Mucosa of descending colon (tissue), 3 donors: ENCODE measurements at regions not wholly inside any gene's neighbourhood (a gene's known extent, or its start where the extent isn't known, plus 50 kb on each side); places are given as distances from the start of the nearest gene placed in this dataset.

ENCODE experiments used
- ATAC-seq: fragments of 200-7000 bp; cut with Tn5 transposase; one replicate; pipeline ENCODE4 v1.9.1; 2020; ENCODE audit warnings: mild to moderate bottlenecking, moderate library complexity
- DNase-seq, 3 donors: peaks; one replicate each; pipeline ENCODE4 v3.0.0-alpha.2; 2020
- H3K36me3 ChIP-seq: fragments of 200-600 bp; one replicate; pipeline ENCODE4 v1.8.0; 2021; ENCODE audit warnings: low read depth, mild to moderate bottlenecking
- H3K4me1 ChIP-seq: fragments of 200-600 bp; one replicate; pipeline ENCODE4 v1.8.0; 2021; ENCODE audit warnings: low read depth, mild to moderate bottlenecking
- H3K4me3 ChIP-seq: fragments of 200-600 bp; one replicate; pipeline ENCODE4 v1.8.0; 2021; ENCODE audit warnings: mild to moderate bottlenecking
- H3K9me3 ChIP-seq: fragments of 200-600 bp; one replicate; pipeline ENCODE4 v1.8.0; 2021; ENCODE audit warnings: mild to moderate bottlenecking
- intact Hi-C, 2 donors: fragments of 100-400 bp; cut with DNase I in 1 of 2; cut with micrococcal nuclease in 1 of 2; formaldehyde crosslinking; loops; one replicate each; pipeline versions ENCODE4 v1.11.0 to v1.11.1; 2022; cut with DNase I, micrococcal nuclease
- TF ChIP-seq, protein P1 (sequence below): fragments of 200-600 bp; IDR thresholded peaks from one replicate; pipeline ENCODE4 v1.8.0; 2022; ENCODE audit warnings: antibody characterized with exemption, mild to moderate bottlenecking
- donor health status: DM: no; HTN: no; CAD: no; lungs with moderate emphysema.
- donor health status: DM: no; HTN: no; CAD: no.
- donor health status: DM: no; HTN: yes; CAD: no.

GRCh38 chr6:148617530-148617929, 129.3 kb upstream of the UST start:
- no peak for DNase-seq
- ATAC-seq = no peak
- Histone ChIP-seq H3K4me3 (no peak overlapping the region), H3K36me3 (no peaks in the 10 kb centered on the region), H3K9me3 (no peaks in the 10 kb centered on the region), H3K4me1 (no peaks in the 10 kb centered on the region)
- intact Hi-C loops = no loop called here
- TF ChIP-seq, protein P1, sequence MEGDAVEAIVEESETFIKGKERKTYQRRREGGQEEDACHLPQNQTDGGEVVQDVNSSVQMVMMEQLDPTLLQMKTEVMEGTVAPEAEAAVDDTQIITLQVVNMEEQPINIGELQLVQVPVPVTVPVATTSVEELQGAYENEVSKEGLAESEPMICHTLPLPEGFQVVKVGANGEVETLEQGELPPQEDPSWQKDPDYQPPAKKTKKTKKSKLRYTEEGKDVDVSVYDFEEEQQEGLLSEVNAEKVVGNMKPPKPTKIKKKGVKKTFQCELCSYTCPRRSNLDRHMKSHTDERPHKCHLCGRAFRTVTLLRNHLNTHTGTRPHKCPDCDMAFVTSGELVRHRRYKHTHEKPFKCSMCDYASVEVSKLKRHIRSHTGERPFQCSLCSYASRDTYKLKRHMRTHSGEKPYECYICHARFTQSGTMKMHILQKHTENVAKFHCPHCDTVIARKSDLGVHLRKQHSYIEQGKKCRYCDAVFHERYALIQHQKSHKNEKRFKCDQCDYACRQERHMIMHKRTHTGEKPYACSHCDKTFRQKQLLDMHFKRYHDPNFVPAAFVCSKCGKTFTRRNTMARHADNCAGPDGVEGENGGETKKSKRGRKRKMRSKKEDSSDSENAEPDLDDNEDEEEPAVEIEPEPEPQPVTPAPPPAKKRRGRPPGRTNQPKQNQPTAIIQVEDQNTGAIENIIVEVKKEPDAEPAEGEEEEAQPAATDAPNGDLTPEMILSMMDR = no peak

- H3K36me3 ChIP-seq = no peaks in the 10 kb centered on the region
- TF ChIP-seq, protein P1 = no peak
- intact Hi-C loops = no loop called here
These were observed 126.9 kb upstream of the UST start for GRCh38 chr6:148619891-148620290.

DNA sequence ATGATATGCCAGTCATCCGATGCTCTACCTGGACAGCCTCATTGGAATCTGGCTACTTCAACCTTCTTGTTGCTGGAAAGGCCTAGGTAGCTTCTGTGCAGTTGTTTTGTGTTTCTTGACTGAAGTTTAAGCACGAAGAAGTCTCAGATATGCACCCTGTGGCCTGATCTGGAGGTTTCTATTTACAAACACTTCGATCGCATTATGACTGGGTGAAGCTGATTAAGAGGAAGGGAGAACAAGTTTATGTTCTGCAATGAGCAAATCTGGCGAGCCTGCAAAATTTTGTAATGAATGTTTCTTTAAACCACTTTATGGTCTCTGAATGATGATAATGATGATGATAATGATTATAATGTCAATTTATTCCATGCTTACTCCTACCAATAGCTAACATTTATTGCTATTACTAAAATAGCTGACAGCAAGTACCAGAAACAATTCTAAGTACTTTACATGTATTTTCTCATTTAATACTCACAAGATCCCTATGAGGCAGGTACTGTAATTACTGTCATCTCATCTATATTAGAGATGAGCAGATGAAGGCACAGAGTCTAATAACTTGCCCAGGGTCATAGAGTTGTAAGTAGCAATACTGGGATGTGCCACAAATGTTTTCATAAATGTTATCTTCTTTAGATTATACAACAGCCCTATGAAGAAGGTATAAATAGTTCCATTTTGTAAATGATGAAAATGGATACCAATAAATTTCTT, 126.1 kb upstream of the UST start:
- Histone ChIP-seq H3K36me3 (no peaks in the 10 kb centered on the region), H3K4me3 (no peak overlapping the region), H3K9me3 (no peaks in the 10 kb centered on the region), H3K4me1 (no peaks in the 10 kb centered on the region)
- no peak for ATAC-seq
- TF ChIP-seq, protein P1 = no peak
- no peak for DNase-seq
- intact Hi-C loops = no loop called here

More at GRCh38 chr6:148619891-148620290, 126.9 kb upstream of the UST start:
- H3K4me3 ChIP-seq = no peak overlapping the region
- H3K9me3 ChIP-seq = no peaks in the 10 kb centered on the region
- no peaks in the 10 kb centered on the region for H3K4me1 ChIP-seq
- DNase-seq (no peak), ATAC-seq (no peak)

DNA sequence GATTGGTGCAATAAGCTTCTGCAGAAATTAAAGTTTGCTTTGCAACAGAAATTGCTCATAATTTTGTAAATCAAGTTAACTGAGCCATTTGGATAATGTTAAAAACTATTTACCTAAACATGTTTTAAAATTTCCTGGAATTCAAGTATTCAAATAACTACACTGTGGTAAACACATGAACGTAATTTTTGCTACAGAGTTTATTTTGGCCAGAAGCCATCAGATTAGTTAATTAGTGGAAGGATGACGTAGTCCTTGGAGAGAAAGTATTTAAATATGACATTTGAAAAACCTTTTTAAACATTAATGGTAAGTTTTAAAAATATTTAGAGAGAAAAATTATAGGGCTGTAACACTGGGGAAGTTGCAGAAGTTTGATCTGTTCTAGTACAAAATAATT, 121.2 kb upstream of the UST start:
- Histone ChIP-seq H3K36me3 (no peaks in the 10 kb centered on the region), H3K4me1 (no peaks in the 10 kb centered on the region), H3K4me3 (no peak overlapping the region), H3K9me3 (no peaks in the 10 kb centered on the region)
- no peak for ATAC-seq
- DNase-seq = no peak
- TF ChIP-seq, protein P1 = no peak
- intact Hi-C loops = no loop called here

GRCh38 chr6:148628251-148628650, 118.6 kb upstream of the UST start:
- no peak overlapping the region for H3K4me3 ChIP-seq
- no peak for ATAC-seq
- DNase-seq = no peak
- H3K9me3 ChIP-seq = no peaks in the 10 kb centered on the region
- no peaks in the 10 kb centered on the region for H3K36me3 ChIP-seq
- TF ChIP-seq, protein P1 = no peak
- intact Hi-C loops = no loop called here
- H3K4me1 ChIP-seq = no peaks in the 10 kb centered on the region

GRCh38 chr6:148629181-148629580, 117.6 kb upstream of the UST start:
- TF ChIP-seq, protein P1 = no peak
- no peak for DNase-seq
- H3K4me3 ChIP-seq = no peak overlapping the region
- intact Hi-C loops = no loop called here
- H3K4me1 ChIP-seq = no peaks in the 10 kb centered on the region
- no peaks in the 10 kb centered on the region for H3K36me3 ChIP-seq
- ATAC-seq = no peak
- no peaks in the 10 kb centered on the region for H3K9me3 ChIP-seq
